Endothelial cell of umbilical vein (primary cell): ENCODE measurements at regions not wholly inside any gene's neighbourhood (a gene's known extent, or its start where the extent isn't known, plus 50 kb on each side); places are given as distances from the start of the nearest gene placed in this dataset.

Source experiments
- EZH2 ChIP-seq: IDR thresholded peaks from 2 replicates; pipeline ENCODE4 v1.6.1; 2012; ENCODE audit warnings: borderline replicate concordance, low read depth, mild to moderate bottlenecking, moderate library complexity, low read length, inconsistent platforms; ENCODE audit not compliant: severe bottlenecking
- GATA2 ChIP-seq: IDR thresholded peaks from 2 replicates; pipeline ENCODE4 v1.7.0; 2011; ENCODE audit warnings: low read depth, mild to moderate bottlenecking, moderate library complexity, mixed read lengths, low read length; ENCODE audit not compliant: insufficient read length, insufficient read depth
- JUN ChIP-seq: IDR thresholded peaks from 2 replicates; pipeline ENCODE4 v1.6.1; 2011; ENCODE audit warnings: borderline replicate concordance, low read depth; ENCODE audit not compliant: insufficient read length, insufficient read depth
- POLR2A ChIP-seq: IDR thresholded peaks from 2 replicates; pipeline ENCODE4 v1.6.1; 2012; ENCODE audit warnings: low read depth, mild to moderate bottlenecking, control low read depth, low read length
- POLR2AphosphoS5 ChIP-seq: IDR thresholded peaks from 2 replicates; pipeline ENCODE4 v1.6.1; 2012; ENCODE audit warnings: low read depth, mild to moderate bottlenecking, control low read depth, low read length, moderate library complexity; ENCODE audit not compliant: insufficient read depth
- TF ChIP-seq, protein P1 (sequence below), 2 donors: IDR thresholded peaks; 1 replicate in 1 of 2; 2 replicates in 1 of 2; pipeline ENCODE4 v1.5.1; 2011; ENCODE audit warnings: low read length in 2 of 2, mild to moderate bottlenecking in 2 of 2, moderate library complexity in 2 of 2, control low read depth in 1 of 2, inconsistent platforms in 1 of 2, low read depth in 1 of 2; ENCODE audit not compliant: insufficient read depth in 1 of 2; ENCODE audit errors: extremely low read depth in 1 of 2
- TF ChIP-seq, protein P2 (sequence below): IDR thresholded peaks from 2 replicates; pipeline ENCODE4 v1.6.1; 2011; ENCODE audit not compliant: insufficient read depth, insufficient read length

DNA sequence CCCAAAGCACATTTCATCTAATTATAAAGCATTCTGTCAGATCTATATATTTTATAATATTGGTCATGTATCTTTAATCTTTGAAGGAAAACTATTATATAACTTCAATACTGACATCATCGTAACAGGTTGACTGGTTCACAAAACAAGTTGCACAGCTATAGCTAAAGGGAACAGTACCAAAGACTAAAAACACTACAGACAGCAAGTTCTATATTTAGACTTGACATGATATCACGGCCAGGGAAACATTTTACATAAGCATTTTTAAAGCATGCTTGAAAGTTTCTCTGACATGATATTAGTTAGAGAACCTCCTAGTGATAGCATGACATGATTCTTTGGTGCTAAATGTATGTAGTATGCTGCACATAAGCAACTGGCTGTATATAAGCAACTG, 182.5 kb downstream of the NDFIP2 start:
- TF ChIP-seq, protein P1, sequence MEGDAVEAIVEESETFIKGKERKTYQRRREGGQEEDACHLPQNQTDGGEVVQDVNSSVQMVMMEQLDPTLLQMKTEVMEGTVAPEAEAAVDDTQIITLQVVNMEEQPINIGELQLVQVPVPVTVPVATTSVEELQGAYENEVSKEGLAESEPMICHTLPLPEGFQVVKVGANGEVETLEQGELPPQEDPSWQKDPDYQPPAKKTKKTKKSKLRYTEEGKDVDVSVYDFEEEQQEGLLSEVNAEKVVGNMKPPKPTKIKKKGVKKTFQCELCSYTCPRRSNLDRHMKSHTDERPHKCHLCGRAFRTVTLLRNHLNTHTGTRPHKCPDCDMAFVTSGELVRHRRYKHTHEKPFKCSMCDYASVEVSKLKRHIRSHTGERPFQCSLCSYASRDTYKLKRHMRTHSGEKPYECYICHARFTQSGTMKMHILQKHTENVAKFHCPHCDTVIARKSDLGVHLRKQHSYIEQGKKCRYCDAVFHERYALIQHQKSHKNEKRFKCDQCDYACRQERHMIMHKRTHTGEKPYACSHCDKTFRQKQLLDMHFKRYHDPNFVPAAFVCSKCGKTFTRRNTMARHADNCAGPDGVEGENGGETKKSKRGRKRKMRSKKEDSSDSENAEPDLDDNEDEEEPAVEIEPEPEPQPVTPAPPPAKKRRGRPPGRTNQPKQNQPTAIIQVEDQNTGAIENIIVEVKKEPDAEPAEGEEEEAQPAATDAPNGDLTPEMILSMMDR (IDR thresholded peaks at IDR 0.05; ENCODE audit: extremely low read depth in 1 of 2, insufficient read depth in 1 of 2, low read depth in 1 of 2, low read length in 2 of 2) = no peak
- TF ChIP-seq POLR2A (no peak), EZH2 (no peak), GATA2 (no peak), POLR2AphosphoS5 (no peak), JUN (no peak)
- TF ChIP-seq, protein P2, sequence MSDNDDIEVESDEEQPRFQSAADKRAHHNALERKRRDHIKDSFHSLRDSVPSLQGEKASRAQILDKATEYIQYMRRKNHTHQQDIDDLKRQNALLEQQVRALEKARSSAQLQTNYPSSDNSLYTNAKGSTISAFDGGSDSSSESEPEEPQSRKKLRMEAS = no peak
